Activated naive CD4-positive, alpha-beta T cell treated with anti-CD3 and anti-CD28 coated beads, Interleukin-2, amount 50 U/mL, for 24 hours (primary cell): ENCODE measurements at regions not wholly inside any gene's neighbourhood (a gene's known extent, or its start where the extent isn't known, plus 50 kb on each side); places are given as distances from the start of the nearest gene placed in this dataset.

Experiments used
- H3K27ac Mint-ChIP-seq: one replicate; pipeline ENCODE4 v1.8.0; 2021; ENCODE audit warnings: mild to moderate bottlenecking, mixed read lengths
- H3K27me3 Mint-ChIP-seq: one replicate; pipeline ENCODE4 v1.8.0; 2021; ENCODE audit warnings: mixed read lengths
- H3K36me3 Mint-ChIP-seq: one replicate; pipeline ENCODE4 v1.8.0; 2021; ENCODE audit warnings: mixed read lengths
- H3K4me1 Mint-ChIP-seq: one replicate; pipeline ENCODE4 v1.8.0; 2021; ENCODE audit warnings: mixed read lengths
- H3K4me3 Mint-ChIP-seq: one replicate; pipeline ENCODE4 v1.8.0; 2021; ENCODE audit warnings: mild to moderate bottlenecking, mixed read lengths
- H3K9me3 Mint-ChIP-seq: one replicate; pipeline ENCODE4 v1.8.0; 2021; ENCODE audit warnings: mixed read lengths

GRCh38 chr1:173395762-173396161 lies 81.4 kb upstream of the PRDX6 start:
- Mint-ChIP-seq H3K4me3 (no peak overlapping the region), H3K9me3 (no peaks in the 10 kb centered on the region), H3K27me3 (no peaks in the 10 kb centered on the region), H3K4me1 (no peaks in the 10 kb centered on the region), H3K27ac (no peak overlapping the region), H3K36me3 (peaks cover 7% of the 10 kb centered on the region)

DNA sequence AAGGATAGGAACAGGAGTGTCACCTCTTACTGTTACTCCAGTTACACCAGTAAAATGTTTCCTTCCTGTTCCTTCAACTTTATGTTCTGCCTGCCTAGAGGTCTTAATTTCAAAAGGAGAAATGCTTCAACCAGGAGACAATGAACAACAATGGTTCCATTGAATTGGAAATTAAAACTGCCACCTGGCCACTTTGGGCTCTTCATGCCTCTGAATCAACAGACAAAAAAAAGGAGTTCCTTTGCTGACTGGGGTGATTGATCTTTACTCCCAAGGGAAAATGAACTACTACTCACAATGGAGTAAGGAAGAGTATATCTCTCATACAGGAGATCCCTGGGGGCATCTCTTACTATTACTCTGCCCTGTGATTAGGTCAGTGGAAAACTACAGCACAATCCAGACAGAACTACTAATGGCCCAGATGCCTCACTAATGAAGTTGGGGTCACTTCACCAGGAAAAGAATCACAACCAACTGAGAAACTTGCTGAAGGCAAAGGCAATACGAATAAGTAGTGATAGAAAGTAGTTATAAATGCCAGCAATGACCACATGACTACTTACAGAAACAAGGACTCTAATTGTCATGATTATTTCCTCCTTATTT lies 76.6 kb upstream of the PRDX6 start:
- H3K27me3 Mint-ChIP-seq, result no peaks in the 10 kb centered on the region
- no peak overlapping the region for H3K27ac Mint-ChIP-seq
- no peaks in the 10 kb centered on the region for H3K4me1 Mint-ChIP-seq
- H3K4me3 Mint-ChIP-seq, result no peak overlapping the region
- H3K9me3 Mint-ChIP-seq, result no peaks in the 10 kb centered on the region
- H3K36me3 Mint-ChIP-seq, result peaks cover 5% of the 10 kb centered on the region

GRCh38 chr1:173403996-173404395 lies 73.1 kb upstream of the PRDX6 start:
- no peak overlapping the region for H3K4me3 Mint-ChIP-seq
- H3K36me3 Mint-ChIP-seq, result peaks cover 4% of the 10 kb centered on the region
- H3K4me1 Mint-ChIP-seq, result peaks cover 9% of the 10 kb centered on the region
- H3K27me3 Mint-ChIP-seq, result no peaks in the 10 kb centered on the region
- H3K9me3 Mint-ChIP-seq, result no peaks in the 10 kb centered on the region
- H3K27ac Mint-ChIP-seq, result no peak overlapping the region

GRCh38 chr1:173405281-173405680 lies 71.9 kb upstream of the PRDX6 start:
- H3K27ac Mint-ChIP-seq, result no peak overlapping the region
- H3K4me3 Mint-ChIP-seq, result no peak overlapping the region
- H3K36me3 Mint-ChIP-seq, result no peaks in the 10 kb centered on the region
- H3K27me3 Mint-ChIP-seq, result no peaks in the 10 kb centered on the region
- no peaks in the 10 kb centered on the region for H3K9me3 Mint-ChIP-seq
- H3K4me1 Mint-ChIP-seq, result peaks cover 19% of the 10 kb centered on the region

GRCh38 chr1:173405834-173406233 lies 71.3 kb upstream of the PRDX6 start:
- H3K9me3 Mint-ChIP-seq, result no peaks in the 10 kb centered on the region
- H3K4me3 Mint-ChIP-seq, result no peak overlapping the region
- no peaks in the 10 kb centered on the region for H3K27me3 Mint-ChIP-seq
- H3K36me3 Mint-ChIP-seq, result no peaks in the 10 kb centered on the region
- peaks cover 24% of the 10 kb centered on the region for H3K4me1 Mint-ChIP-seq
- H3K27ac Mint-ChIP-seq, result no peak overlapping the region

DNA sequence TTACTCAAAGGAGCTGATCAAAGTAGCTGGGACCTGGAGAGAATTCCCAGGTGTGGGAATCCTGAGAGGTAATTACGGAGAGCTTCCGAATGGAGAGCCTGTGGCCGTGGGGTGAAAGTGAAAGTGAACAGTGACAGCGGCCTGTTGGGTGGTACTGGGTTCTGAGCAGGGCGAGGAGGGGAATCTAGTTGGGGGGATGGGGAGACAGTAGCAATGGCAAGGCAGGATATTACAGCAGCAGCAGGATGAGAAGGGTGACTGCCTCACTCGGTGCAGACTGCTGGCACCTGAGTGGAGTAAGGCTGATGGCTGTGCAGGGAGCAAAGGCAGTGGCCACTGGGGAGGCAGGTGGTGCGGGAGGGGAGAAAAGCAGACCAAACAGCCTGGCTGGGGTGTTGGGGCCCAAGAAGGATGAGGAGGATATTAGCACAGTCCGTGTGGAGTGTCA lies 70.3 kb upstream of the PRDX6 start:
- H3K4me3 Mint-ChIP-seq, result peak overlapping the region; percentile 75
- H3K27ac Mint-ChIP-seq, result no peak overlapping the region
- H3K27me3 Mint-ChIP-seq, result no peaks in the 10 kb centered on the region
- no peaks in the 10 kb centered on the region for H3K9me3 Mint-ChIP-seq
- H3K4me1 Mint-ChIP-seq, result peaks cover 24% of the 10 kb centered on the region
- no peaks in the 10 kb centered on the region for H3K36me3 Mint-ChIP-seq

- Mint-ChIP-seq H3K27ac (no peak overlapping the region), H3K4me3 (no peak overlapping the region), H3K4me1 (peaks cover 24% of the 10 kb centered on the region), H3K27me3 (no peaks in the 10 kb centered on the region), H3K36me3 (no peaks in the 10 kb centered on the region), H3K9me3 (no peaks in the 10 kb centered on the region)
Measured at GRCh38 chr1:173407846-173408245, 69.3 kb upstream of the PRDX6 start.

GRCh38 chr1:173408886-173409285 lies 68.2 kb upstream of the PRDX6 start:
- no peak overlapping the region for H3K4me3 Mint-ChIP-seq
- peak overlapping the region; percentile 36 for H3K27ac Mint-ChIP-seq
- peaks cover 24% of the 10 kb centered on the region for H3K4me1 Mint-ChIP-seq
- H3K27me3 Mint-ChIP-seq, result no peaks in the 10 kb centered on the region
- no peaks in the 10 kb centered on the region for H3K9me3 Mint-ChIP-seq
- peaks cover 1% of the 10 kb centered on the region for H3K36me3 Mint-ChIP-seq

- Mint-ChIP-seq H3K9me3 (no peaks in the 10 kb centered on the region), H3K27ac (no peak overlapping the region), H3K36me3 (peaks cover 1% of the 10 kb centered on the region), H3K4me1 (peaks cover 24% of the 10 kb centered on the region), H3K4me3 (no peak overlapping the region), H3K27me3 (no peaks in the 10 kb centered on the region)
Measured at GRCh38 chr1:173409613-173410012, 67.5 kb upstream of the PRDX6 start.

DNA sequence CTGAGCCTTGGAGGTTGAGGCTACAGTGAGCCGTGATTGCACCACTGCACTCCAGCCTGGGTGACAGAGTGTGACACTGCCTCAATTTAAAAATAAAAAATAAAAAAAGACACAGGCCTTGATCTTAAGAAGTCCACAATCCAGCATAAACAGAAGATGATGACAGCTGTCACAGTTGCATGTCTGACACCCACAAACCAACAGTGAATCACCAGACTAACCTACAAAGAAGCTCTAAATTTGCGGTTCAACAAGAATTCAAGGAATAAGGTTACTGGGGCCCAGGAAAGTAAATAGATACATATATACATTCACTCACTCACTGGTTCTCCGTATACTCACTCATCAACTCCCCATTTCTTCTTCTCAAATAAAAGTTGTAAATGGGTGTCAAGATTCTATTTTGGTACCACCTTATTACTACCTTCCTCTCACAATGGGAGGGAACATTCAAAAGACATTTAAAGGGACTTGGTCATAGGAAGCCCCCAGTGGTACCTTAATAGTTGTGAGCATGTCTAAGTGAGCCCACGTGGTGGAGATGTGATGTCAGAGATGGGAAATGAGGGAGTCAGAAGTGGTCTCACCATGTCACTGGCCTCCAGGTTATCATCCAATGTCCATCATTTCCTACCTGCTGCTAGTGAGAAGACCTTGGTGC lies 66.9 kb upstream of the PRDX6 start:
- H3K36me3 Mint-ChIP-seq, result peaks cover 1% of the 10 kb centered on the region
- no peaks in the 10 kb centered on the region for H3K9me3 Mint-ChIP-seq
- H3K4me1 Mint-ChIP-seq, result peaks cover 24% of the 10 kb centered on the region
- no peak overlapping the region for H3K4me3 Mint-ChIP-seq
- H3K27me3 Mint-ChIP-seq, result no peaks in the 10 kb centered on the region
- no peak overlapping the region for H3K27ac Mint-ChIP-seq

DNA sequence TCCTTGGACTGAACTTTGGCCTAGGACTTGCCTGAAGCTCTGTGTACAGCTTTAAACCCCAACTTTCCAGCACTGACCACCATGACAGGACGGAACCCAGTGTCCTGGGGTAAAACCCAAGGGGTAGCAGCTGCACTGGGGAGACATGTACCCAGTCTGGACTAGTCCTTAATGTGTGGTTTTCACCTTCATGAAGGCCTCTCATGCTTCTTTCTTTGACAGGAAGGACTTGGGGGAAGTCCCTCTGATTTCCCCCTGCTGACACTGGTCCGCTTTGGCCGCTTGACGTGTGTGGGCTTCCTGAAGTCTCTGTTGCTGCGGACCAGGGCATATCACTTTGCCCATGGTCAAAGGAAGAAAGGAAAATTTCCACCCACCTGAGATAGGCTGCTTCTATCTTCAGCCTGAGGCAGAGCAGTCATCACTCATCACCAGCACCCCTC lies 66.3 kb upstream of the PRDX6 start:
- Mint-ChIP-seq H3K27ac (no peak overlapping the region), H3K4me3 (no peak overlapping the region), H3K9me3 (no peaks in the 10 kb centered on the region), H3K27me3 (no peaks in the 10 kb centered on the region), H3K4me1 (peaks cover 24% of the 10 kb centered on the region), H3K36me3 (peaks cover 1% of the 10 kb centered on the region)

GRCh38 chr1:173411835-173412742 lies 65.0 kb upstream of the PRDX6 start:
- no peak overlapping the region for H3K27ac Mint-ChIP-seq
- no peak overlapping the region for H3K4me3 Mint-ChIP-seq
- H3K36me3 Mint-ChIP-seq, result peaks cover 1% of the 10 kb centered on the region
- no peaks in the 10 kb centered on the region for H3K9me3 Mint-ChIP-seq
- H3K27me3 Mint-ChIP-seq, result no peaks in the 10 kb centered on the region
- peaks cover 18% of the 10 kb centered on the region for H3K4me1 Mint-ChIP-seq

DNA sequence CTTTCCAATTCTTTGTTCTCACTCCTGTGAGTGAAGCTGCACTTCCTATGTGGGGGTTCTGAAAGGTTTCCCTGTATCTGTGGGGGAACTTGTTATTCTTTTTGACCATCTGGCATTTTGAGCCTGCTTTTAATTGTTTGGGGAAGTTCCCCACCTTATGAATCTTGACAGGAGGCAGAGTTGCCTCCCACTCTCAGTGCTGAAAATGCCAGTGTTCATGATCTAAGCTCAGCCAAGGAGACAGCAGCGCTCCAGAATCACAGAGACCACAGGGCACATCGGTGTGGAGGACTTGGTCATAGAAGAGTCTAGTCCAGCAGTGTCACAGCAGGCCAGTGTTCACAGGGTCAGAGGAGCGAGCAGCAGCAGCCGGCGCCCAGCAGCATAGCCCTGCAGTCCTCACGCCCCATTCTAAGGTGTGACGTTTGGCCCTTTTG lies 63.8 kb upstream of the PRDX6 start:
- Mint-ChIP-seq H3K27ac (no peak overlapping the region), H3K27me3 (no peaks in the 10 kb centered on the region), H3K4me1 (peaks cover 18% of the 10 kb centered on the region), H3K36me3 (peaks cover 1% of the 10 kb centered on the region), H3K4me3 (no peak overlapping the region), H3K9me3 (no peaks in the 10 kb centered on the region)

- peaks cover 14% of the 10 kb centered on the region for H3K4me1 Mint-ChIP-seq
- no peak overlapping the region for H3K4me3 Mint-ChIP-seq
- H3K27me3 Mint-ChIP-seq, result no peaks in the 10 kb centered on the region
- no peak overlapping the region for H3K27ac Mint-ChIP-seq
- H3K36me3 Mint-ChIP-seq, result peaks cover 1% of the 10 kb centered on the region
- H3K9me3 Mint-ChIP-seq, result no peaks in the 10 kb centered on the region
Measured at GRCh38 chr1:173414136-173414535, 63.0 kb upstream of the PRDX6 start.

DNA sequence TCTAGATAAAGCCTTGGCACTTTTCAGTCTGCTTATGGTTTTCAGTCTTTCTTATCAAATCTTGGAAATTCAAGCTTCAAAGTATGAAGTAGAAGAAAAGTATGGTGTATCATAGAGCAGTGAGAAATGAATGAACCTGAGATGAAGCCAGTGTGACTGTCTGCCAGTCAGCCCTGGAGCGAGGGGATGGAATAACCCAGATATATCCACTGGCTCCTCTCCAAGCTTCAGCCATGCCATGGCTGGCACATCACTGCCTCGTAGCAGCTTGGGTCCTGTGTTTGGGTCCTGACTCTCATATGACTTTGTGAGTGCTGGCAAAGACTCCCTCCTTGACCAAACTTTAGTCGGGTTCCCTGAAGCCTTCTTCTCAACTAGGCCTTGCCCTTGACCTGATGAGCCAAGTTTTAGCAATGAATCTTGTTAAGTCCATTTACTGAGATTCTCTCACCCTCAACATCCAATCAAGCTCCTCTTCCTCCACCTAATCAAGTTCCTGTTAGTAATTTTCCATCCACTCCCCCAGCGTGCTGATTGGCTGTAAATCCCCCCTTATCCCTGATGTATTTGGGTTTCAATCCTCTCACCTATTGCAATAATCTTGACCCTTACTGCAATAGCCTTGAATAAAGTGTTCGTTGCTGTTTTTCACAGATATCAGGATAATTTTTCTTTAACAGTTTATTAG lies 62.5 kb upstream of the PRDX6 start:
- Mint-ChIP-seq H3K4me1 (peaks cover 10% of the 10 kb centered on the region), H3K36me3 (peaks cover 1% of the 10 kb centered on the region), H3K27me3 (no peaks in the 10 kb centered on the region), H3K9me3 (no peaks in the 10 kb centered on the region), H3K4me3 (no peak overlapping the region), H3K27ac (no peak overlapping the region)
